Retinal pigment epithelial cell (primary cell): ENCODE measurements at regions not wholly inside any gene's neighbourhood (a gene's known extent, or its start where the extent isn't known, plus 50 kb on each side); places are given as distances from the start of the nearest gene placed in this dataset.

Experiments used
- DNase-seq: peaks from one replicate; pipeline ENCODE4 v3.0.0-alpha.2; 2010; ENCODE audit warnings: low read depth
- H3K4me3 ChIP-seq: 2 replicates; pipeline ENCODE4 v1.5.1; 2011; ENCODE audit warnings: mild to moderate bottlenecking, low read length, control low read depth, moderate library complexity
- CTCF ChIP-seq: conservative IDR thresholded peaks from 2 replicates; pipeline ENCODE4 v1.5.1; 2011; ENCODE audit warnings: low read depth, low read length, control low read depth, inconsistent platforms

- DNase-seq, result no peak
- H3K4me3 ChIP-seq, result no peak overlapping the region
- no peak for TF ChIP-seq CTCF
These were observed 116.0 kb upstream of the PFKP start for GRCh38 chr10:2951235-2951835.

DNA sequence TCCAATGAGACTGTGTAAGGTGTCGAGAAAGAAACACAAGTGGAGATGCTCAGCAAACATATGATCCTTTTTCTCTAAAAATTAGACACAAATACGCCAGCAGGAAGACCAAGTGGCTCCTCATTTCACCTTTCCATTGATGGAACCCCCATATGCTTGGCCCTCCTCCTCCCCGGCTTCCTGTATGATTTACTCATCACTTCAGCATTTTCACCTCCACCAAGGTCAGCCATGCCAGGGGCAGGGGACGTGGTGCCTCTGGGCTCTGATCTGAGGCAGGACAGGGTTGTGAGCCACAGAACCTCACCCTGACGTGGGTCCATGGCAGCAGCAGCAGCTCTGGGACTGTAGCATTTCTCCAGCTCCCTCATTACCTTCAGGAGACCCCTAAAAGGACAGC lies 116.8 kb upstream of the PFKP start:
- DNase-seq, result no peak
- no peak for TF ChIP-seq CTCF
- no peak overlapping the region for H3K4me3 ChIP-seq

DNA sequence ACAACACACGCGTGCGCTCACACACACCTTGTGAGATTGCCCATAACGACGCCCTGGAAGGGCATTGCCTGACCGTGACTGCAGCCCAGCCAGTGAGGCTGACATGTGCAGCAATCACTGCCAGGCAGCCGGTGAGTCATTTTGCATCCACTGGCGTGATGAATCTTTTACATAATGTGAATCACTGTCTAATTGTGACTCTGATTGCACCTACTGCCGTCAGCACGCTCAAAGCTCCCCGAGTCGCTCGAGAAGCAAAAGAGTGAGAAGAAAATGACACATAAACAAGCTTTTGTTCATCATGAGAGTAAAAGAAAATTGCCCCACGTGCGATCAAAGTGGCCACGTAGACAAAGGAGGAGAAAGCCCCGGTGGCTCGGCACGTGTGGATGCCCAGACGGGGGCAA lies 117.4 kb upstream of the PFKP start:
- DNase-seq, result peak; percentile 19

DNA sequence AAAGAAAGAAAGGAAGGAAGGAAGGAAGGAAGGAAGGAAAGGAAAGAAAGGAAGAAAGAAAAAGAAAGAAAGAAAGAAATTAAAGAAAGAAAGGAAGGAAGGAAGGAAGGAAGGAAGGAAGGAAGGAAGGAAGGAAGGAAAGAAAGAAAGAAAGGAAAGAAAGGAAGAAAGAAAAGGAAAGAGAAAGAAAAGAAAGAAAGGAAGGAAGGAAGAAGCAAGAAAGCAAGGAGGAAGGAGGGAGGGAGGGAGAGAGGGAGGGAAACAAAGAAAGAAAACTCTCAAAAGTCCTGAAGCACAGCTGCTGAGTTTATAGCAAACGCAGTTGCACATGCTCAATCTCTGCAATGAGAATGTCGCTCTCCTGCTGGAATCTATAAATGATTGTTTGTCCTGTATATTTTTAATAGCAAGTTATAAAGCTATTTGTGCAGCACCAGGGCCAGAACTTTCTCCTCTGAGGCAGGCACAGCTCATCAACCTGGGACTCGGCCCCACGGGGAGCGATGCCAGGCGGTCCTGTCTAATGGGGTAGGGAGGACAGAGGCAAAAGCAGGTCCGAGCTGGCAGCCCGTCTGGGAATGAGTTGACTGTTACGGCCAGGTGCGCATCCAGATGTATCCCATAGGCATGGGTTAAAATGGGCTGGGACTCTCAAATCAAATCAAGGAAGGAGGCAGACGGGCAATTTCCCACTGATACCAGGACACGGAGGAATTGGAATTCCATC lies 118.0 kb upstream of the PFKP start:
- no peak for DNase-seq
- no peak for TF ChIP-seq CTCF
- no peak overlapping the region for H3K4me3 ChIP-seq

More for the DNA sequence above, 117.4 kb upstream of the PFKP start:
- no peak overlapping the region for H3K4me3 ChIP-seq
- no peak for TF ChIP-seq CTCF

DNA sequence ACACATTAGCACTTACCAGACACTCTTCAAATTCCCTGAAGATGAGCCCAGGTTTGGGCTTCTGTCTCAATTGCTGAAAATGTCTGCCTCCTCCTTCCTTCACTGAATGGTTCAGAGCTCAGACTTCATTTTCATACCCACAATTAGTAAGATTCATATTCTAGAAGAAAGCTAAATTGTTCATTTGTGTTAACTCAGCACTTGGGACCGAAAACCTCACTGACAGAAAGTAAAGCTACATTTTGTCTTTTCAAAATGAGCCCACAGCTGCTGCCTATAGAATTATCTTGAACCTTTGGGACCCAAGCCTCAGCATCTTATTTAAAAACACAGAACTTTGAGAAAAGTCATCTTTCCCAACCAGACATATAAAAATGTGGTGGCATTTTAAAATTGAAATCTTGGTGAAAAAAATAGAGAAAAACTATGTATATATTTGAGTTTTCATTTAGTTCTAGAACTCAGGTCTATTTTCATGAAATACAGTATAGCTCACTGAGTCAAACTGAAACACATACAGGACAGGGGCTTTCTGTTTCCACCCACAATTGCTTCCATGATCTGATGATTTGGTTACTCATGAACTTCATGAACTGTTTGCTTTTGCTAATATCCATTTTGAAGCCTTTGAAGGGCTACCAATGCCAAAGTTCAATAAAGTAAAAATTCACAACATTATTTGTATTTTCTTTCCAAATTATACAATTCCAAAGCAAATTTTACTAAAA lies 119.1 kb upstream of the PFKP start:
- DNase-seq, result no peak
- H3K4me3 ChIP-seq, result no peak overlapping the region
- TF ChIP-seq CTCF, result no peak

GRCh38 chr10:2944788-2945187 lies 122.6 kb upstream of the PFKP start:
- no peak for DNase-seq
- no peak for TF ChIP-seq CTCF
- H3K4me3 ChIP-seq, result no peak overlapping the region
